MM.1S (cell line): ENCODE measurements at regions not wholly inside any gene's neighbourhood (a gene's known extent, or its start where the extent isn't known, plus 50 kb on each side); places are given as distances from the start of the nearest gene placed in this dataset.

ENCODE experiments used
- CTCF ChIP-seq: fragments of 300-600 bp; sonication (generic); IDR thresholded peaks from 2 replicates; pipeline ENCODE4 v1.5.1; 2016; ENCODE audit warnings: antibody characterized with exemption, low read length, mixed read lengths
- EZH2 ChIP-seq: fragments of 300-600 bp; sonication (generic); optimal IDR thresholded peaks from 2 replicates; pipeline ENCODE3; 2017; ENCODE audit warnings: low read depth, mild to moderate bottlenecking, antibody characterized with exemption, low read length, mixed read lengths
- EZH2phosphoT487 ChIP-seq: fragments of 300-600 bp; sonication (generic); IDR thresholded peaks from 2 replicates; pipeline ENCODE4 v1.6.1; 2018; ENCODE audit warnings: antibody characterized with exemption, low read length

- no peak for TF ChIP-seq CTCF
- TF ChIP-seq EZH2: no peak
- no peak for TF ChIP-seq EZH2phosphoT487
Measured at GRCh38 chr1:82697965-82698364, 897.2 kb downstream of the ADGRL2 start.
